H1 (cell line): ENCODE measurements at regions not wholly inside any gene's neighbourhood (a gene's known extent, or its start where the extent isn't known, plus 50 kb on each side); places are given as distances from the start of the nearest gene placed in this dataset.

ENCODE experiments used
- CTCF ChIA-PET: fragments of 300-600 bp; sonication (Branson Sonifier 250); formaldehyde crosslinking; loops from one replicate; lab custom pipeline; 2021; ENCODE audit not compliant: partially characterized antibody; lab: Charles Lee
- POLR2A ChIA-PET: fragments of 300-600 bp; sonication (Branson Sonifier 250); formaldehyde crosslinking; loops from one replicate; lab custom pipeline; 2021; ENCODE audit warnings: inconsistent platforms; ENCODE audit not compliant: partially characterized antibody; lab: Charles Lee
- DNase-seq, 2 experiments: peaks; one replicate each; pipeline versions ENCODE4 v3.0.0 to v3.0.0-alpha.2; 2010 to 2022; ENCODE audit warnings: low spot score in 2 of 2, low read depth in 1 of 2, mixed read lengths in 1 of 2
- FAIRE-seq: peaks from 2 replicates; lab custom pipeline; 2011; peaks lifted over from hg19 to GRCh38; lab: Jason Lieb, UNC
- H2AFZ ChIP-seq: 2 replicates; pipeline ENCODE4 v1.8.1; 2012; ENCODE audit warnings: low read length, inconsistent platforms
- H2AK5ac ChIP-seq: 2 replicates; pipeline ENCODE4 v1.6.1; 2013; ENCODE audit warnings: low read depth, low read length
- H2BK120ac ChIP-seq: replicated peaks from 2 replicates; pipeline ENCODE3; 2013; ENCODE audit warnings: low read depth, low read length, inconsistent platforms
- H2BK12ac ChIP-seq: 2 replicates; pipeline ENCODE4 v1.6.1; 2013; ENCODE audit warnings: low read depth, low read length
- H2BK15ac ChIP-seq: 2 replicates; pipeline ENCODE4 v1.6.1; 2013; ENCODE audit warnings: low read length
- H2BK20ac ChIP-seq: 2 replicates; pipeline ENCODE4 v1.6.1; 2013; ENCODE audit warnings: low read length
- H2BK5ac ChIP-seq: 2 replicates; pipeline ENCODE4 v1.6.1; 2013; ENCODE audit warnings: low read depth, low read length
- H3K14ac ChIP-seq: 2 replicates; pipeline ENCODE4 v1.6.1; 2013; ENCODE audit warnings: inconsistent platforms; ENCODE audit not compliant: insufficient read length
- H3K18ac ChIP-seq: 2 replicates; pipeline ENCODE4 v1.6.1; 2013; ENCODE audit warnings: low read length; ENCODE audit errors: extremely low read depth
- H3K23ac ChIP-seq: 2 replicates; pipeline ENCODE4 v1.6.1; 2013; ENCODE audit warnings: inconsistent platforms; ENCODE audit not compliant: insufficient read length
- H3K23me2 ChIP-seq: 2 replicates; pipeline ENCODE4 v1.6.1; 2013; ENCODE audit warnings: low read depth, low read length
- H3K27ac ChIP-seq: 2 replicates; pipeline ENCODE4 v1.6.1; 2011; ENCODE audit warnings: low read depth, low read length, inconsistent platforms
- H3K27me3 ChIP-seq, 4 experiments: replicated peaks in 1 of 4; 1 replicate in 1 of 4; 2 replicates in 3 of 4; pipeline versions ENCODE4 v1.6.1 to v1.8.1; 2011 to 2013; ENCODE audit warnings: low read length in 3 of 4, mild to moderate bottlenecking in 3 of 4, inconsistent platforms in 2 of 4, mixed read lengths in 2 of 4, moderate library complexity in 1 of 4; ENCODE audit not compliant: control insufficient read depth in 3 of 4, insufficient read depth in 3 of 4; ENCODE audit errors: extremely low read depth in 1 of 4
- H3K36me3 ChIP-seq, 4 experiments: 2 replicates each; pipeline versions ENCODE4 v1.6.1 to v1.8.1; 2011 to 2013; ENCODE audit warnings: mild to moderate bottlenecking in 4 of 4, low read length in 3 of 4, moderate library complexity in 2 of 4, control low read depth in 1 of 4, inconsistent platforms in 1 of 4; ENCODE audit not compliant: insufficient read depth in 4 of 4, control insufficient read depth in 2 of 4
- H3K4ac ChIP-seq: replicated peaks from 2 replicates; pipeline ENCODE3; 2013; ENCODE audit warnings: low read length, low read depth, mixed read lengths, inconsistent platforms; ENCODE audit not compliant: insufficient read length
- H3K4me1 ChIP-seq, 4 experiments: replicated peaks in 1 of 4; 1 replicate in 1 of 4; 2 replicates in 3 of 4; pipeline versions ENCODE4 v1.6.1 to v1.8.1; 2011 to 2013; ENCODE audit warnings: low read length in 3 of 4, inconsistent platforms in 2 of 4, mixed read lengths in 1 of 4; ENCODE audit not compliant: insufficient read depth in 4 of 4, control insufficient read depth in 3 of 4
- H3K4me2 ChIP-seq, 2 experiments: 2 replicates each; pipeline versions ENCODE4 v1.6.1 to v1.8.1; 2011 to 2013; ENCODE audit warnings: low read depth in 2 of 2, low read length in 2 of 2, control low read depth in 1 of 2, inconsistent platforms in 1 of 2, mild to moderate bottlenecking in 1 of 2; ENCODE audit not compliant: insufficient read depth in 1 of 2
- H3K4me3 ChIP-seq, 4 experiments: fragments of 200-600, 300-600 bp in 1 of 4; sonication (generic), shearing (Covaris generic), sonication (Bioruptor Twin) in 1 of 4; 2 replicates each; pipeline versions ENCODE4 v1.5.1 to v1.8.1; 2011 to 2016; ENCODE audit warnings: low read length in 4 of 4, low read depth in 3 of 4, control low read depth in 2 of 4, inconsistent platforms in 2 of 4, mild to moderate bottlenecking in 2 of 4, mixed read lengths in 1 of 4, moderate library complexity in 1 of 4; ENCODE audit not compliant: insufficient read depth in 2 of 4; ENCODE audit errors: extremely low read depth in 1 of 4
- H3K56ac ChIP-seq: replicated peaks from 2 replicates; pipeline ENCODE3; 2013; ENCODE audit warnings: low read depth, mild to moderate bottlenecking, mixed read lengths, low read length, inconsistent platforms; ENCODE audit not compliant: insufficient read length
- H3K79me1 ChIP-seq: 2 replicates; pipeline ENCODE4 v1.6.1; 2013; ENCODE audit warnings: low read depth, low read length, control low read depth
- H3K79me2 ChIP-seq, 2 experiments: 2 replicates each; pipeline versions ENCODE4 v1.6.1 to v1.8.1; 2012 to 2013; ENCODE audit warnings: low read length in 2 of 2, mild to moderate bottlenecking in 2 of 2, inconsistent platforms in 1 of 2; ENCODE audit not compliant: insufficient read depth in 2 of 2, control insufficient read depth in 1 of 2
- H3K9ac ChIP-seq, 4 experiments: replicated peaks in 1 of 4; 1 replicate in 1 of 4; 2 replicates in 3 of 4; pipeline versions ENCODE4 v1.6.1 to v1.8.1; 2011 to 2013; ENCODE audit warnings: low read depth in 3 of 4, low read length in 3 of 4, control low read depth in 2 of 4, mild to moderate bottlenecking in 2 of 4, moderate library complexity in 2 of 4, inconsistent platforms in 1 of 4; ENCODE audit errors: extremely low read depth in 1 of 4
- H3K9me3 ChIP-seq, 2 experiments: 2 replicates each; pipeline versions ENCODE4 v1.6.1 to v1.8.1; 2012 to 2013; ENCODE audit warnings: mild to moderate bottlenecking in 2 of 2, moderate library complexity in 2 of 2, control low read depth in 1 of 2, inconsistent platforms in 1 of 2, low read depth in 1 of 2, low read length in 1 of 2, mixed read lengths in 1 of 2; ENCODE audit not compliant: insufficient read depth in 2 of 2
- H4K20me1 ChIP-seq, 2 experiments: replicated peaks in 1 of 2; 2 replicates each; pipeline versions ENCODE3 to v1.8.1; 2011 to 2013; ENCODE audit warnings: inconsistent platforms in 2 of 2, low read length in 2 of 2, mild to moderate bottlenecking in 1 of 2; ENCODE audit not compliant: insufficient read depth in 2 of 2, control insufficient read depth in 1 of 2
- H4K5ac ChIP-seq: 2 replicates; pipeline ENCODE4 v1.6.1; 2013; ENCODE audit warnings: low read length, low read depth, mixed read lengths, inconsistent platforms; ENCODE audit not compliant: insufficient read length
- H4K8ac ChIP-seq: 2 replicates; pipeline ENCODE4 v1.8.0; 2013; ENCODE audit warnings: mild to moderate bottlenecking, moderate library complexity, low read length, inconsistent platforms; ENCODE audit not compliant: insufficient read depth; ENCODE audit errors: extremely low read depth
- H4K91ac ChIP-seq: replicated peaks from 2 replicates; pipeline ENCODE3; 2013; ENCODE audit warnings: low read length, mixed read lengths, inconsistent platforms; ENCODE audit not compliant: insufficient read length
- BCL11A ChIP-seq, 2 experiments: IDR thresholded peaks; one replicate each; pipeline ENCODE4 v1.6.1; 2011; ENCODE audit warnings: low read depth in 2 of 2, low read length in 2 of 2, mild to moderate bottlenecking in 2 of 2
- EZH2 ChIP-seq: fragments of 200-600 bp; sonication (generic); IDR thresholded peaks from 2 replicates; pipeline ENCODE4 v1.7.1; 2012; ENCODE audit warnings: low read depth, mild to moderate bottlenecking, moderate library complexity, low read length, inconsistent platforms; ENCODE audit not compliant: severe bottlenecking
- GTF2F1 ChIP-seq: IDR thresholded peaks from 2 replicates; pipeline ENCODE4 v1.6.1; 2012; ENCODE audit warnings: low read depth, low read length, improper control_type of control experiment, borderline replicate concordance
- PHF8 ChIP-seq: fragments of 200-600 bp; sonication (generic); conservative IDR thresholded peaks from 2 replicates; pipeline ENCODE4 v1.7.1; 2012; ENCODE audit warnings: low read depth, mild to moderate bottlenecking, inconsistent platforms, low read length, moderate library complexity
- RAD21 ChIP-seq, 2 experiments: IDR thresholded peaks in 1 of 2; conservative IDR thresholded peaks in 1 of 2; 2 replicates each; pipeline ENCODE4 v1.6.1; 2011; ENCODE audit warnings: low read depth in 2 of 2, low read length in 2 of 2, improper control_type of control experiment in 1 of 2, inconsistent platforms in 1 of 2, mild to moderate bottlenecking in 1 of 2, moderate library complexity in 1 of 2
- RFX5 ChIP-seq: IDR thresholded peaks from 2 replicates; pipeline ENCODE4 v1.6.1; 2011; ENCODE audit warnings: low read depth, low read length, improper control_type of control experiment, borderline replicate concordance
- RXRA ChIP-seq: IDR thresholded peaks from 2 replicates; pipeline ENCODE4 v1.6.1; 2011; ENCODE audit warnings: low read depth, mild to moderate bottlenecking, low read length, moderate library complexity; ENCODE audit not compliant: insufficient read depth
- SAP30 ChIP-seq: fragments of 300-600 bp; sonication (generic); IDR thresholded peaks from 2 replicates; pipeline ENCODE4 v1.7.1; 2012; ENCODE audit warnings: low read length, moderate library complexity, mild to moderate bottlenecking, inconsistent platforms; ENCODE audit not compliant: insufficient read depth, insufficient replicate concordance
- SIRT6 ChIP-seq: IDR thresholded peaks from one replicate; pipeline ENCODE4 v1.7.1; 2012; ENCODE audit warnings: low read length, inconsistent platforms
- SIX5 ChIP-seq: IDR thresholded peaks from 2 replicates; pipeline ENCODE4 v1.6.1; 2011; ENCODE audit warnings: mild to moderate bottlenecking, low read depth, low read length
- TAF1 ChIP-seq: IDR thresholded peaks from 2 replicates; pipeline ENCODE4 v1.6.1; 2011; ENCODE audit warnings: mild to moderate bottlenecking, low read depth, low read length
- YY1 ChIP-seq: IDR thresholded peaks from 2 replicates; pipeline ENCODE4 v1.6.1; 2011; ENCODE audit warnings: low read depth, mild to moderate bottlenecking, low read length
- WGBS, 2 experiments: shearing (Covaris generic) in 1 of 2; methylation state at CpG; one replicate each; pipeline versions ENCODE4 v1.1.6 to v1.1.7; 2013 to 2015; ENCODE audit warnings: low lambda C conversion rate in 2 of 2, mixed read lengths in 2 of 2, inconsistent platforms in 1 of 2, low coverage in 1 of 2, missing lambda C conversion rate in 1 of 2; ENCODE audit not compliant: insufficient replicate concordance in 2 of 2, insufficient coverage in 1 of 2, insufficient read length in 1 of 2; ENCODE audit errors: extremely low coverage in 1 of 2, missing lambda C conversion rate in 1 of 2; 5-methylcytosine and 5-hydroxymethylcytosine counted together
- TF ChIP-seq, protein P1 (sequence below): IDR thresholded peaks from 2 replicates; pipeline ENCODE4 v1.6.1; 2011; ENCODE audit warnings: low read depth, mild to moderate bottlenecking, low read length; ENCODE audit not compliant: insufficient read depth
- TF ChIP-seq, protein P2 (sequence below): IDR thresholded peaks from 2 replicates; pipeline ENCODE4 v1.6.1; 2012; ENCODE audit warnings: inconsistent platforms

DNA sequence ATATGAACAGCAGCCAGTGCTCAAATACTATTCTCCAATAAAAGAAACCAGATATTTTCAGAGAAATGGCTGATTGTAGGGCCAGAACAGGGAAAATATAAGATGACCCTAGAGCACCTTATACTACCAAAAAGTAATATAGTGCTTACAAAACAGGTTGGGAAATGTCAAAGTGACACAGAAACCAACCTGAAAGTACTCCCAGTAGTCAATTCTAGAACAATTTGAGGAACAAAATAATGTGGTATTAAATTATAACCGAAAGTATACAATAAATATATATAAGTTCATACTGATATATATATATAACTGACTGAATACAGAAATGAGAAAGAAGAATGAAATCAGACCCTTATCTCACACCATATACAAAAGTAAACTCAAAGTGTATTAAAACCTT, 657.2 kb upstream of the PHF14 start:
- Histone ChIP-seq H4K8ac (no peak overlapping the region), H2BK12ac (no peak overlapping the region), H3K23ac (no peak overlapping the region), H3K36me3 (no peaks in the 10 kb centered on the region), H2BK120ac (no peak overlapping the region), H3K23me2 (no peaks in the 10 kb centered on the region), H4K20me1 (no peaks in the 10 kb centered on the region), H4K91ac (no peak overlapping the region), H3K4me3 (no peak overlapping the region), H3K14ac (no peak overlapping the region), H3K4me1 (no peaks in the 10 kb centered on the region), H2AFZ (no peak overlapping the region), H3K9me3 (no peaks in the 10 kb centered on the region; a peak in 1 of 4 replicates), H2AK5ac (no peak overlapping the region), H3K27me3 (peaks cover 0 to 1% (median 0%) of the 10 kb centered on the region in 4 experiments; a peak in 1 of 7 replicates), H3K27ac (no peak overlapping the region), H3K9ac (no peak overlapping the region), H3K18ac (no peak overlapping the region), H3K56ac (no peak overlapping the region), H3K79me1 (no peaks in the 10 kb centered on the region), H2BK20ac (no peak overlapping the region), H3K4me2 (no peak overlapping the region), H3K4ac (no peak overlapping the region), H2BK15ac (no peak overlapping the region), H2BK5ac (no peak overlapping the region), H4K5ac (no peak overlapping the region), H3K79me2 (no peaks in the 10 kb centered on the region)
- POLR2A ChIA-PET, result no interaction called here
- CTCF ChIA-PET, result no interaction called here
- DNase-seq (no peak), FAIRE-seq (no peak)
- WGBS, 2 experiments, result 89% methylated on average over 1 of the region's 1 CpG; no CpG with 5 or more reads in 1 of the 2 experiments
- TF ChIP-seq RAD21 (IDR thresholded peaks at IDR 0.05 in 1 of 2, conservative IDR thresholded peaks at IDR 0.05 in 1 of 2; ENCODE audit: low read depth in 2 of 2, low read length in 2 of 2), result no peak
- TF ChIP-seq, protein P1, sequence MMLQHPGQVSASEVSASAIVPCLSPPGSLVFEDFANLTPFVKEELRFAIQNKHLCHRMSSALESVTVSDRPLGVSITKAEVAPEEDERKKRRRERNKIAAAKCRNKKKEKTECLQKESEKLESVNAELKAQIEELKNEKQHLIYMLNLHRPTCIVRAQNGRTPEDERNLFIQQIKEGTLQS, result no peak
- TF ChIP-seq SAP30, result no peak
- TF ChIP-seq RXRA, result no peak
- no peak for TF ChIP-seq TAF1
- TF ChIP-seq PHF8, result no peak
- no peak for TF ChIP-seq YY1
- TF ChIP-seq SIX5, result no peak
- no peak for TF ChIP-seq EZH2
- TF ChIP-seq SIRT6, result no peak
- TF ChIP-seq GTF2F1, result no peak
- TF ChIP-seq, protein P2, sequence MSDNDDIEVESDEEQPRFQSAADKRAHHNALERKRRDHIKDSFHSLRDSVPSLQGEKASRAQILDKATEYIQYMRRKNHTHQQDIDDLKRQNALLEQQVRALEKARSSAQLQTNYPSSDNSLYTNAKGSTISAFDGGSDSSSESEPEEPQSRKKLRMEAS, result no peak
- TF ChIP-seq BCL11A (IDR thresholded peaks at IDR 0.05; ENCODE audit: low read depth in 2 of 2, low read length in 2 of 2), result no peak
- no peak for TF ChIP-seq RFX5
